Panc1 (cell line): ENCODE measurements at regions not wholly inside any gene's neighbourhood (a gene's known extent, or its start where the extent isn't known, plus 50 kb on each side); places are given as distances from the start of the nearest gene placed in this dataset.

ENCODE experiments used
- ATAC-seq: fragments of 200-7000 bp; cut with Tn5 transposase; 2 replicates; pipeline ENCODE4 v1.9.1; 2020; ENCODE audit warnings: mild to moderate bottlenecking, moderate library complexity
- BruUV-seq: library from RNA; stranded (reverse); fragments of 400-500 nt; replicated peaks from 2 replicates; lab custom pipeline; 2021; lab: Mats Ljungman, UMichigan
- CTCF ChIA-PET: fragments of 300-600 bp; sonication (Branson Sonifier 250); formaldehyde crosslinking; loops from one replicate; lab custom pipeline; 2022; ENCODE audit warnings: antibody characterized with exemption; lab: Charles Lee
- POLR2A ChIA-PET: fragments of 300-600 bp; sonication (Branson Sonifier 250); formaldehyde crosslinking; loops from one replicate; lab custom pipeline; 2022; ENCODE audit warnings: antibody characterized with exemption; lab: Charles Lee
- DNase-seq: peaks from one replicate; pipeline ENCODE4 v3.0.0-alpha.2; 2010; ENCODE audit warnings: low read depth, low spot score
- H3K27ac ChIP-seq: 2 replicates; pipeline ENCODE4 v1.5.1; 2011; ENCODE audit warnings: mild to moderate bottlenecking, low read length, inconsistent platforms
- H3K27me3 ChIP-seq: fragments of 200-500 bp; sonication (Bioruptor generic); 2 replicates; pipeline ENCODE4 v1.6.0; 2014; ENCODE audit warnings: low read length, inconsistent platforms; ENCODE audit not compliant: control insufficient read depth, insufficient read depth
- H3K36me3 ChIP-seq: fragments of 200-500 bp; sonication (Bioruptor generic); 2 replicates; pipeline ENCODE4 v1.5.1; 2014; ENCODE audit warnings: inconsistent platforms, mild to moderate bottlenecking, low read length, moderate library complexity; ENCODE audit not compliant: control insufficient read depth, insufficient read depth
- H3K4me1 ChIP-seq: 2 replicates; pipeline ENCODE4 v1.5.1; 2011; ENCODE audit warnings: inconsistent platforms, mild to moderate bottlenecking, low read length, moderate library complexity; ENCODE audit not compliant: control insufficient read depth, insufficient read depth
- H3K4me3 ChIP-seq, 2 experiments: 2 replicates each; pipeline ENCODE4 v1.5.1; 2011 to 2012; ENCODE audit warnings: low read depth in 2 of 2, low read length in 2 of 2, mild to moderate bottlenecking in 2 of 2, inconsistent platforms in 1 of 2, moderate library complexity in 1 of 2
- H3K9me3 ChIP-seq: fragments of 200-500 bp; sonication (Bioruptor generic); 2 replicates; pipeline ENCODE4 v1.5.1; 2014; ENCODE audit warnings: low read depth, mild to moderate bottlenecking, inconsistent platforms, low read length, moderate library complexity; ENCODE audit not compliant: control insufficient read depth, insufficient read depth
- CTCF ChIP-seq: fragments of 450-650 bp; IDR thresholded peaks from 2 replicates; pipeline ENCODE4 v1.5.1; 2017; ENCODE audit warnings: mild to moderate bottlenecking
- POLR2AphosphoS5 ChIP-seq: IDR thresholded peaks from 2 replicates; pipeline ENCODE4 v1.6.1; 2012; ENCODE audit warnings: mild to moderate bottlenecking, low read depth, low read length, moderate library complexity
- REST ChIP-seq, 2 experiments: IDR thresholded peaks; 2 replicates each; pipeline ENCODE4 v1.6.1; 2011 to 2012; ENCODE audit warnings: low read depth in 2 of 2, control low read depth in 1 of 2, low read length in 1 of 2, mild to moderate bottlenecking in 1 of 2, moderate library complexity in 1 of 2; ENCODE audit not compliant: insufficient read depth in 1 of 2
- SIN3A ChIP-seq: IDR thresholded peaks from 2 replicates; pipeline ENCODE4 v1.6.1; 2012; ENCODE audit warnings: low read depth, mild to moderate bottlenecking, low read length, moderate library complexity, borderline replicate concordance; ENCODE audit not compliant: insufficient read depth
- TCF7L2 ChIP-seq: IDR thresholded peaks from 2 replicates; pipeline ENCODE4 v1.6.1; 2011; ENCODE audit warnings: mild to moderate bottlenecking, low read depth, low read length, inconsistent platforms
- in situ Hi-C: cut with HindIII; loops from 2 replicates; pipeline ENCODE4 v1.10.0; 2016; ENCODE audit warnings: low sequenced_read_pairs, low pct_unique_long_range_greater_than_20kb
- intact Hi-C: fragments of 100-400 bp; cut with micrococcal nuclease; formaldehyde crosslinking; loops from one replicate; pipeline ENCODE4 v1.10.0; 2022; ENCODE audit not compliant: unreplicated experiment

- no peaks in the 10 kb centered on the region for H3K36me3 ChIP-seq
- CTCF ChIA-PET, result no interaction called here
- POLR2A ChIA-PET, result no interaction called here
- TF ChIP-seq TCF7L2 (no peak), POLR2AphosphoS5 (no peak), REST (IDR thresholded peaks at IDR 0.05; ENCODE audit: insufficient read depth in 1 of 2, low read depth in 2 of 2, low read length in 1 of 2) (no peak), SIN3A (no peak), CTCF (no peak)
- intact Hi-C loops (no loop called here), in situ Hi-C loops (no loop called here)
- no peaks in the 10 kb centered on the region for H3K4me1 ChIP-seq
- no peak for DNase-seq
- no peak for ATAC-seq
- no peak overlapping the region for H3K27ac ChIP-seq
- H3K27me3 ChIP-seq, result no peaks in the 10 kb centered on the region
- no peak overlapping the region for H3K4me3 ChIP-seq
- no TSS peak for BruUV-seq
- no peaks in the 10 kb centered on the region for H3K9me3 ChIP-seq
Observed at GRCh38 chr14:71610149-71610548, 322.1 kb upstream of the RGS6 start.

GRCh38 chr14:71610797-71611196 lies 321.4 kb upstream of the RGS6 start:
- no peaks in the 10 kb centered on the region for H3K4me1 ChIP-seq
- DNase-seq (no peak), ATAC-seq (no peak)
- no peaks in the 10 kb centered on the region for H3K36me3 ChIP-seq
- H3K27ac ChIP-seq, result no peak overlapping the region
- TF ChIP-seq CTCF (no peak), TCF7L2 (no peak), SIN3A (no peak), REST (IDR thresholded peaks at IDR 0.05; ENCODE audit: insufficient read depth in 1 of 2, low read depth in 2 of 2, low read length in 1 of 2) (no peak), POLR2AphosphoS5 (no peak)
- intact Hi-C loops, result no loop called here
- BruUV-seq, result no TSS peak
- ChIA-PET POLR2A (no interaction called here), CTCF (no interaction called here)
- H3K4me3 ChIP-seq, result no peak overlapping the region
- in situ Hi-C loops, result no loop called here
- no peaks in the 10 kb centered on the region for H3K9me3 ChIP-seq
- no peaks in the 10 kb centered on the region for H3K27me3 ChIP-seq
